ENCODE measurements at regions not wholly inside any gene's neighbourhood (a gene's known extent, or its start where the extent isn't known, plus 50 kb on each side); places are given as distances from the start of the nearest gene placed in this dataset.

GRCh38 chr3:23084367-23084766, 118.8 kb upstream of the UBE2E2 start:
- no peak for TF ChIP-seq GABPA (IDR thresholded peaks at IDR 0.05; ENCODE audit: low read depth, low read length)
- no peak for TF ChIP-seq GABPA (CRISPR knock-in tag; IDR thresholded peaks at IDR 0.05; ENCODE audit: low read depth)
- no peak for TF ChIP-seq JUND (CRISPR knock-in tag; IDR thresholded peaks at IDR 0.05)
- TF ChIP-seq ZNF766 (CRISPR knock-in tag; IDR thresholded peaks at IDR 0.05; ENCODE audit: borderline replicate concordance): no peak
- no peak for TF ChIP-seq ZBTB33 (CRISPR knock-in tag; IDR thresholded peaks at IDR 0.05)

Data from HepG2 (cell line).